WERI-Rb-1 (cell line): ENCODE measurements at regions not wholly inside any gene's neighbourhood (a gene's known extent, or its start where the extent isn't known, plus 50 kb on each side); places are given as distances from the start of the nearest gene placed in this dataset.

ENCODE experiments used
- DNase-seq: peaks from one replicate; pipeline ENCODE4 v3.0.0-alpha.2; 2020
- H3K27ac ChIP-seq: fragments of 250-450 bp; sonication (Bioruptor Pico); 2 replicates; pipeline ENCODE4 v1.5.1; 2020; ENCODE audit warnings: mild to moderate bottlenecking, moderate library complexity
- H3K27me3 ChIP-seq: fragments of 250-450 bp; sonication (Bioruptor Pico); 2 replicates; pipeline ENCODE4 v1.5.1; 2021; ENCODE audit warnings: mild to moderate bottlenecking, low read depth, moderate library complexity; ENCODE audit not compliant: insufficient read depth, severe bottlenecking
- H3K36me3 ChIP-seq: fragments of 250-450 bp; sonication (Bioruptor Pico); 2 replicates; pipeline ENCODE4 v1.5.1; 2020; ENCODE audit warnings: mild to moderate bottlenecking, moderate library complexity
- H3K4me3 ChIP-seq: 2 replicates; pipeline ENCODE4 v1.5.1; 2011; ENCODE audit warnings: low read depth, mild to moderate bottlenecking, control low read depth, low read length
- H3K9me3 ChIP-seq: fragments of 250-450 bp; sonication (Bioruptor Pico); 2 replicates; pipeline ENCODE4 v1.5.1; 2021; ENCODE audit warnings: mild to moderate bottlenecking, moderate library complexity; ENCODE audit not compliant: severe bottlenecking
- CTCF ChIP-seq: IDR thresholded peaks from 2 replicates; pipeline ENCODE4 v1.5.1; 2011; ENCODE audit warnings: low read depth, mild to moderate bottlenecking, control low read depth, inconsistent platforms, low read length

GRCh38 chr9:91040371-91041215, 239.0 kb downstream of the SYK start:
- Histone ChIP-seq H3K9me3 (no peaks in the 10 kb centered on the region), H3K27ac (no peak overlapping the region), H3K27me3 (no peaks in the 10 kb centered on the region), H3K4me3 (no peak overlapping the region), H3K36me3 (no peaks in the 10 kb centered on the region)
- DNase-seq, result no peak
- no peak for TF ChIP-seq CTCF

GRCh38 chr9:91042024-91042423, 240.4 kb downstream of the SYK start:
- no peak for DNase-seq
- no peak overlapping the region for H3K4me3 ChIP-seq
- H3K36me3 ChIP-seq, result no peaks in the 10 kb centered on the region
- H3K9me3 ChIP-seq, result no peaks in the 10 kb centered on the region
- TF ChIP-seq CTCF, result no peak
- H3K27me3 ChIP-seq, result no peaks in the 10 kb centered on the region
- H3K27ac ChIP-seq, result no peak overlapping the region

GRCh38 chr9:91042541-91042940, 240.9 kb downstream of the SYK start:
- no peak for TF ChIP-seq CTCF
- no peaks in the 10 kb centered on the region for H3K9me3 ChIP-seq
- no peak overlapping the region for H3K4me3 ChIP-seq
- no peak for DNase-seq
- H3K27me3 ChIP-seq, result no peaks in the 10 kb centered on the region
- H3K36me3 ChIP-seq, result no peaks in the 10 kb centered on the region
- H3K27ac ChIP-seq, result no peak overlapping the region

- DNase-seq, result no peak
- H3K4me3 ChIP-seq, result no peak overlapping the region
- H3K27me3 ChIP-seq, result no peaks in the 10 kb centered on the region
- TF ChIP-seq CTCF, result no peak
- no peaks in the 10 kb centered on the region for H3K36me3 ChIP-seq
- H3K27ac ChIP-seq, result no peak overlapping the region
- no peaks in the 10 kb centered on the region for H3K9me3 ChIP-seq
Measured at GRCh38 chr9:91043056-91043810, 241.6 kb downstream of the SYK start.

- no peak for DNase-seq
- H3K27ac ChIP-seq, result no peak overlapping the region
- no peaks in the 10 kb centered on the region for H3K36me3 ChIP-seq
- H3K27me3 ChIP-seq, result no peaks in the 10 kb centered on the region
- H3K4me3 ChIP-seq, result no peak overlapping the region
- H3K9me3 ChIP-seq, result no peaks in the 10 kb centered on the region
- no peak for TF ChIP-seq CTCF
Measured at GRCh38 chr9:91043811-91044175, 242.2 kb downstream of the SYK start.
